ENCODE measurements at regions not wholly inside any gene's neighbourhood (a gene's known extent, or its start where the extent isn't known, plus 50 kb on each side); places are given as distances from the start of the nearest gene placed in this dataset.
"Not testable (repeated sequence)": the region's sequence is repeated elsewhere in the genome, so short reads cannot be mapped to it uniquely, and the experiment has no call there.

GRCh38 chr14:97033556-97034081 lies 236.4 kb downstream of the VRK1 start:
- DNase-seq, result no peak

- DNase-seq, result no peak
These were observed 239.1 kb downstream of the VRK1 start for GRCh38 chr14:97036086-97036852.

GRCh38 chr14:97039717-97040363 lies 242.7 kb downstream of the VRK1 start:
- DNase-seq, result no peak

GRCh38 chr14:97046967-97047366 lies 249.8 kb downstream of the VRK1 start:
- no peak for DNase-seq

- DNase-seq, result no peak
These were observed 254.8 kb downstream of the VRK1 start for GRCh38 chr14:97052001-97052400.

- no peak for DNase-seq
These were observed 256.8 kb downstream of the VRK1 start for GRCh38 chr14:97053941-97054340.

- no peak for DNase-seq
These were observed 258.2 kb downstream of the VRK1 start for GRCh38 chr14:97055355-97055754.

GRCh38 chr14:97056086-97056485 lies 258.9 kb downstream of the VRK1 start:
- no peak for DNase-seq

GRCh38 chr14:97057238-97058073 lies 260.3 kb downstream of the VRK1 start:
- no peak for DNase-seq

GRCh38 chr14:97058074-97058467 lies 260.9 kb downstream of the VRK1 start:
- no peak for DNase-seq

- DNase-seq, result no peak
These were observed 261.4 kb downstream of the VRK1 start for GRCh38 chr14:97058589-97058988.

GRCh38 chr14:97061198-97061597 lies 264.0 kb downstream of the VRK1 start:
- DNase-seq, result no peak

- no peak for DNase-seq
These were observed 264.5 kb downstream of the VRK1 start for GRCh38 chr14:97061714-97062113.

GRCh38 chr14:97065305-97066067 lies 268.3 kb downstream of the VRK1 start:
- no peak for DNase-seq

- DNase-seq, result no peak
These were observed 269.1 kb downstream of the VRK1 start for GRCh38 chr14:97066068-97066899.

- DNase-seq, result not testable (repeated sequence)
These were observed 271.1 kb downstream of the VRK1 start for GRCh38 chr14:97068293-97068692.

GRCh38 chr14:97070259-97070658 lies 273.1 kb downstream of the VRK1 start:
- no peak for DNase-seq

GRCh38 chr14:97071177-97071576 lies 274.0 kb downstream of the VRK1 start:
- no peak for DNase-seq

GRCh38 chr14:97073622-97074021 lies 276.4 kb downstream of the VRK1 start:
- no peak for DNase-seq

- no peak for DNase-seq
These were observed 277.3 kb downstream of the VRK1 start for GRCh38 chr14:97074456-97074855.

- no peak for DNase-seq
These were observed 277.7 kb downstream of the VRK1 start for GRCh38 chr14:97074856-97075255.

- no peak for DNase-seq
These were observed 280.1 kb downstream of the VRK1 start for GRCh38 chr14:97077253-97077653.
